Stimulated activated CD8-positive, alpha-beta memory T cell treated with anti-CD3 and anti-CD28 coated beads, Interleukin-7, amount 100 ng/mL, for 48 hours (primary cell): ENCODE measurements at regions not wholly inside any gene's neighbourhood (a gene's known extent, or its start where the extent isn't known, plus 50 kb on each side); places are given as distances from the start of the nearest gene placed in this dataset.

Experiments used
- DNase-seq, 2 donors: peaks; one replicate each; pipeline ENCODE4 v3.0.0-alpha.2; 2020; ENCODE audit warnings: low read depth in 1 of 2; ENCODE audit errors: extremely low read depth in 1 of 2

GRCh38 chr15:29919380-29919881 lies 97.2 kb upstream of the TJP1 start:
- no peak for DNase-seq

GRCh38 chr15:29917600-29918597 lies 95.6 kb upstream of the TJP1 start:
- no peak for DNase-seq

DNA sequence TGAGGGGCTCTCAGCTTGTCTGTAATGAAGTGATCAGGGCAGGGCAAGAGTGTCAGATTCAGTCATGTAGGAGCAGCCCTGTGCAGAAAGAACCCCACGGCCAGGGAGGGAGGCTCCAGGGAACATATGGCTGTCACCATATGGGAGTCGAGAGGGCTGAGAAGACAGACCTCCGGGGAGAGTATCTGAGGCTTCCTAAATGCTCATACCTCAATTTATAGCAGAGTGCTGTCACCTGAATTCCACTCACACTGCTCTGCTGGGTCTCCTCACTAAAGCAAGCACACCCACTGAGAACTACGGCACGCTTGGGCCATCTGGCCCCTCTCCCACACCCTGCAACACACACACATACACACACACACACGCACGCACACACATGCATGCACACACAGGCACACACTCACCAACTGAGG lies 92.3 kb upstream of the TJP1 start:
- no peak for DNase-seq

GRCh38 chr15:29913528-29914135 lies 91.4 kb upstream of the TJP1 start:
- no peak for DNase-seq

GRCh38 chr15:29911705-29912104 lies 89.4 kb upstream of the TJP1 start:
- no peak for DNase-seq

DNA sequence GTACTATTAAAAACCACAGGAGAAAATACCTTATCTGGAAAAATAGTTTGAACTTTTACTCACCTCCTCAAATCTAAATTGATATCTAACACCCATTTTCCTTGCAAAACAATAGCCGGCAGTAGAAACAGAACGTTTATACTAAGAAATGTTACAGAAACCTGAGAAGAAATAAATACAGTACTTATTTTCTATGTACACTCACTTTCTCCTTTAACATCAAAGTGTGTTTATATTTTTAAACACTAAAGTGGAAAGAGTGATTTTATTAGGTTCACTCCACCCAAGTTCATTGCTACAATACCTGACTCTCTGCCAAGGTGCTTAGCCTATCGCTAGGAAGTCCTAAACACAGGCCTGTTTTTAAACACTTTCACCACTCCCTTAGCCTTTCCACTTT lies 87.8 kb upstream of the TJP1 start:
- DNase-seq: no peak

DNA sequence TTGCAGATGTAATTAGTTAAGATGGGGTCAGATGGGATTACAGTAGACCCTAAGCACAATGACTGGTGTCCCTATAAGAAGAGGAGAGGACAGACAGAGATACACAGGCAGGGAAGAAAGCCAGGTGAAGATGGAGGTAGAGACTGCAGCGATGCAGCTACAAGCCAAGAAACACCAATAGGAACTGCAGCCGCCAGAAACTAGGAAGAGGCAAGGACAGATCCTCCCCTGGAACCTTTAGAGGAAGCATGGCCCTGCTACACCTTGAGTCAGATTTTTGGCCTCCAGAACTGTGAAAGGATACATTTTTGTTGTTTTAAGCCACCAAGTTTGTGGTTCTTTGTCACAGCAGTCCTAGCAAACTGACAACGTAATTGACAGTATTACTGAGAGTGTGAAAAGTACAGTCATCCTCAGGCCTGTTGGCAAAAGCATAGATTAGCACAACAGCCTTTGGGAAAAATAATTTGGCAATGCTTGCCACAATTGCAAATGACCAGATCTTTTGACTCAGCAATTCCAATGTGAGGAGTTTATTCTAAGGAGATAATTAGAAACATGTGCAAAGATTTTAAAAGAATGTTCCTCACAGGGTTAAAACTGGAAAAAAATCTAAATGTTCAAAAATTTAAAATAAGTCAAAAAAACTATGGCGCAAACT lies 82.6 kb upstream of the TJP1 start:
- no peak for DNase-seq

DNA sequence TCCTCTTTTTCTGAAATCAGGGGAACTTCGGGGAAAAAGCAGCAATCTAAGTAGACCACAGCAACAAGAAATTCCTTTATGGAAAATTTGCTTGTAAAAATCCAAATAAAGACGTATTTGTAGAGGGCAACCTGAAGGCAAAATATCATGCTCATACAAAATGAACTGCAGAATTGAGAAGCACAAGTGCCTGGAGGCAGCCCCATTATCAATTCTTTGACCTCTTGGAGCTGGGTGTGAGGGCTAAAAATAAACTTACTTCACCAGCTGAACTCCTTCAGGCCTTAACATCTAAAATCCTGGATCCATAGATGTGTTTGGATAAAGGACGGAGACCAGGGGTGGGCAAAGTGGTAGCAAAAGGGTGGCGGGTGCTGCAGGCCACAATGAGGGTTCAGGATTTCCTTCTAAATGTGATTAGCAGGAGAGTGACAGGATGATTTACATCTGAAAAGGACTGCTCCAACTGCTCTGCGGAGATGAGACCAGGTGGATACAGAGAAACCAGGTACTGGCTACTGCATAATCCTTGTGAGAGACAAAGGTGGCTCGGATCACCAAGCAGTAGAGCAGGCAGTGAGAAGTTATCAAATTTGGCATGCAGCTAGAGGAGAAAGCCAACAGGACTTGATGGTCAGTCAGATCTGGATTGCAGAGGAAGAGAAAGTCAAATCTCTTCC lies 81.7 kb upstream of the TJP1 start:
- DNase-seq: no peak

GRCh38 chr15:29903028-29903427 lies 80.8 kb upstream of the TJP1 start:
- no peak for DNase-seq

GRCh38 chr15:29900237-29901189 lies 78.2 kb upstream of the TJP1 start:
- no peak for DNase-seq

GRCh38 chr15:29896062-29896461 lies 73.8 kb upstream of the TJP1 start:
- no peak for DNase-seq

DNA sequence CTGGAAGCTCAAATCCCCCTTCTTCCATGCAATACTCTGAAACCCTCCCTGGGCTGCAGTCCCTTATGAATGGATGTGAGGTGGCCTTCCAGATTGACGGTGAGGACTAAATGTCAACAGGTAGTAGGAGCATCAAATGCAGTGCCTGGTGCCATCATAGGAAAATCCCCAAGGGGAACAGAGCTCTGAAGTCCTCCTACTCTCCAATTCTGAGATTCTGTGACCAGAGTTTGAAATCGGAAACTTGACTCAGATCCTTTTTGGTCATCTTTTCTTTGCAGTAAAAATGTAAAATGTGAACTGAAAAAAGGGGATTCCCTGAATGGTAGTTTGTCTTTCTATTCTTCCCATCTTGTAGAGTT lies 68.8 kb upstream of the TJP1 start:
- DNase-seq: no peak

DNA sequence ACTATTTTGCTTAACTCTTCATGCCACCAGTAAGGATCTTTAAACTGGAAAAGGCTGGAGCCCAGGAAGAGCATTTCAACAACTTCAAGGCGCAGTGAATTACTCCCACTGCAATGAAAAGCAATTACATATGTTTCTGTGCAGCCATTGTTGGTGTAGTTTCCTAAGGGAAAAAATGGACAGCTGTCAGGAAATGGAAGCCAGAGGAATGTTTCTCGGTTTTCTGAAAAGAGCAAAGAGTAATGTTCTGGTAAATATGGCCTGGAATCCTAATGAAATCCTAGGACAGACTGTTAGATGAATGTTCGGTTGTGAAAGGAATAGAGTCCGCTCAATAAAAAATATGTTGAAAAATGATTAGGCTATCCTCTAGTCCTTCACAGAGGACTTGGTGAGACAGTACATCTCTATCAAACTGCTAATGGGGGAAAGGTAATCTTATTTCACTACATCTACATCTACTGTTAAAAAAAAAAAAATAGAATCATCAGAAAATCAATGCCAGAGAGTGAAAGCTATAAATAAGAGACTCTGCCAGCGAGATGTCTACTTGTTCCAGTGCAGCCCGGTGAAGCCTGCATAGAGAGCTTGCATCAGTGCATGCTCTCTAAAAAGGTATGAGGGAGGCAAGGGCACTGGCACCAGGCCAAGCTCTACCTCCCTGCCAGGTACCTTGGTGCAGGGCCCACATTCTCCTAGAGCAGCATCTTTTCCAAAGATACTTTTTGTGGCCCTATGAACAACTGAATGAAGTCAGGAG lies 68.2 kb upstream of the TJP1 start:
- no peak for DNase-seq

GRCh38 chr15:29889542-29890329 lies 67.5 kb upstream of the TJP1 start:
- DNase-seq: no peak

DNA sequence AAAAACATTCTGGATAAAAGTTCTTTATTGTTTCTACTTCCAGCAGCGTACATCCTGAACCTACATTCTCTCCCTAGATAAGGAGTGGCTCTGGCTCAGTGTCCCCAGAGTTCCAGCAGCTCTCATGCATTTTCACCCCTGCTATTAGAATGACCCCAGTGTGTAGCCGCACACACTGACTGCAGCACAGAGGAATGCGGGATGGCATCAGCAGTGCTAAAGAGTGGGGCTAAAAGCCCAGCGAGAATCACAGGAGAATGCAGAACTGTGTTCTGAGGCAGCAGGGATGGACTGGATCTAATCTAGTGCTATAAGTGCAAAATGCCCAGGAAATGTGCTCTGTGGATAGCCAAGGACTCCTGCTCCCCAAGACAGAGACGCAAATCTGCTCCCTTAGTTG lies 66.4 kb upstream of the TJP1 start:
- no peak for DNase-seq

DNA sequence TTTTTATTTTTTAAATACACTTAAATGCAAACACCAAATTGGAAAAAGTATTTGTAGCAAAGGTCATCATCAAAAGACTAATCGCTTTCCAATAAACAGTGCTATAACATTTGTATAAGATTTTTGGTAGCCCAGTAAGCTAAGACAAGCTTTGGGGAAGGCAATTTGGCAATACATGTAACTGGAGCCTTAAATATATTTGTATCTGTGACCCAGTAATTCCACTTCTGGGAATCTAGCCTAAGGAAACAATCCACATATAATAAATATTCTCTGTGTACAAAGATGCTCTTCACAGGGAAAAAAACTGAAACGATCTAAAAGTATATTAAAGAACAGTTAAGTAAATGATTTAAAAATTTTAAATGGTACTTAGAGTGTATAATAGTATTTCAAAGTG lies 65.5 kb upstream of the TJP1 start:
- DNase-seq: no peak

DNA sequence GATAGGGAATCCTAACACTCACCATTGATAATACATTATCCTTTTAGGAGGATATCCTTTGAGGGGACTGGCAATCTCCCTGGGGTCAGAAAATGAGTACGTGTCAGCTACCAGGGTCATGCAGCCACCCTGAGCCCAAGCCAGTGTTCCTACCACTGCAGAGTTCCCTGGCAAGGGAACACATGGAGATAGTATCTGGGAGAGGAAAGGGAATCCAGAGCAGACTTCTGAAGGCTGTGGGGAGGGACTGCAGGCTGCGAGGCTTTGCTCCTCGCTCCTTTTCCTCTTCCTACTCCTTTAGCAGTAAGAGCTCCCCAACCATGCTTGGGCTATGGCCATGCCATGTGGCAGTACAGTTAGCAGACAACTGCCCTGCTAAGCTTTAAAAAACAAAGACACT lies 62.9 kb upstream of the TJP1 start:
- no peak for DNase-seq

DNA sequence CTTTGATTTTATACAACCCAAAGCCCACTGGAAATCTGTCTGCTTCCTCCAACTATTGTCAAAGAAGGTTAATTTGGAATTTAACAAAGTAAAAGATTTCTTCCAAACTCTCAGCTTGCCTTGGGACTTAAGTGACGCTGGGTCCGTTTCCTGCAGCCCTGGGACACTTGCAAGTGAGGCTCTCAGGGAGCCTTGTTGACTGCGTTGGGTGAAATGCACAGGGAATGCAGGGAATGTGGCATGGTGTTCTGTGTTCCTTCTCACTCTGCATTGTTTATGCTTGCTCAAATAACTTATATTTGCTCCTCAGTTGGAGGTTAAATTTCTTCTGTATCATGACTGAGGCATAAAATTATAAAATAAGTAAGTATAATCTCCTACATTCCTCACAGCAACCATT lies 60.9 kb upstream of the TJP1 start:
- no peak for DNase-seq
